ENCODE measurements at regions not wholly inside any gene's neighbourhood (a gene's known extent, or its start where the extent isn't known, plus 50 kb on each side); places are given as distances from the start of the nearest gene placed in this dataset.

- Mint-ChIP-seq H3K36me3 (ENCODE audit: insufficient read depth in 1 of 3, low read depth in 3 of 3) (no peaks in the 10 kb centered on the region), H3K4me3 (no peak overlapping the region), H3K27me3 (ENCODE audit: low read depth) (no peaks in the 10 kb centered on the region), H3K4me1 (peaks cover 24% of the 10 kb centered on the region in 2 experiments), H3K9me3 (no peaks in the 10 kb centered on the region), H3K27ac (no peak overlapping the region)
- Histone ChIP-seq H2BK120ac (ENCODE audit: low read depth, low read length, poor library complexity, severe bottlenecking) (no peak overlapping the region), H3K4ac (ENCODE audit: low read depth, low read length) (no peak overlapping the region), H4K20me1 (ENCODE audit: control insufficient read depth, insufficient read depth, insufficient read length) (no peaks in the 10 kb centered on the region), H3K4me1 (ENCODE audit: insufficient read depth, low read length) (0 out of 2 replicates have a peak, but pooled peaks cover 4% of the 10 kb centered on the region), H2BK5ac (ENCODE audit: insufficient read length, low read length) (no peak overlapping the region), H2BK12ac (ENCODE audit: insufficient read length, low read depth, low read length) (no peak overlapping the region), H3K56ac (ENCODE audit: insufficient read length, low read depth, low read length) (no peak overlapping the region), H3K23me2 (ENCODE audit: insufficient read length, low read depth, low read length, poor library complexity, severe bottlenecking) (no peaks in the 10 kb centered on the region), H2BK15ac (ENCODE audit: low read depth, low read length) (no peak overlapping the region), H3K79me2 (ENCODE audit: insufficient read depth, low read length) (no peaks in the 10 kb centered on the region), H3K14ac (ENCODE audit: insufficient read depth, low read length) (no peak overlapping the region), H3K4me2 (ENCODE audit: insufficient read depth, insufficient read length, low read length) (no peak overlapping the region), H2AFZ (ENCODE audit: low read length) (no peak overlapping the region), H3T11ph (ENCODE audit: low read length) (no peak overlapping the region), H3K79me1 (ENCODE audit: insufficient read depth, low read depth, low read length, poor library complexity, severe bottlenecking) (no peaks in the 10 kb centered on the region), H3K9me3 (ENCODE audit: control insufficient read depth, low read depth, low read length) (no peaks in the 10 kb centered on the region), H3K27me3 (ENCODE audit: insufficient read depth, low read length) (no peaks in the 10 kb centered on the region), H2BK20ac (ENCODE audit: low read depth, low read length, poor library complexity, severe bottlenecking) (no peak overlapping the region), H3K23ac (ENCODE audit: insufficient read length, low read depth, low read length) (no peak overlapping the region), H3K27ac (ENCODE audit: insufficient read length, low read depth, low read length) (no peak overlapping the region), H4K91ac (ENCODE audit: insufficient read length, low read depth, low read length) (no peak overlapping the region), H4K5ac (ENCODE audit: insufficient read length, low read depth, low read length) (no peak overlapping the region), H4K8ac (replicated peaks; ENCODE audit: insufficient read length, low read depth, low read length) (no peak overlapping the region), H3K18ac (ENCODE audit: insufficient read length, low read depth, low read length) (no peak overlapping the region), H2AK5ac (ENCODE audit: insufficient read length, low read length) (no peak overlapping the region), H3K9ac (ENCODE audit: extremely low read depth, insufficient read length, low read length) (no peak overlapping the region)
- no CpG with 5 or more reads among the region's 4 CpGs for WGBS (ENCODE audit: extremely low coverage, insufficient read length, low lambda C conversion rate)
- no peak for DNase-seq
- TF ChIP-seq CTCF (conservative IDR thresholded peaks at IDR 0.05): no peak
These were observed 56.1 kb upstream of the TNFRSF19 start for GRCh38 chr13:23514076-23514475.

Data from H9 (cell line).